PC-3 (cell line): ENCODE measurements at regions not wholly inside any gene's neighbourhood (a gene's known extent, or its start where the extent isn't known, plus 50 kb on each side); places are given as distances from the start of the nearest gene placed in this dataset.

Experiments used
- ATAC-seq: fragments of 200-7000 bp; cut with Tn5 transposase; 2 replicates; pipeline ENCODE4 v1.9.1; 2020; ENCODE audit warnings: mild to moderate bottlenecking, moderate library complexity
- BruUV-seq: library from RNA; stranded (reverse); fragments of 400-500 nt; replicated peaks from 2 replicates; lab custom pipeline; 2021; lab: Mats Ljungman, UMichigan
- CTCF ChIA-PET: fragments of 300-600 bp; sonication (Branson Sonifier 250); formaldehyde crosslinking; loops from one replicate; lab custom pipeline; 2022; ENCODE audit warnings: antibody characterized with exemption; lab: Charles Lee
- POLR2A ChIA-PET: fragments of 300-600 bp; sonication (Branson Sonifier 250); formaldehyde crosslinking; loops from one replicate; lab custom pipeline; 2022; ENCODE audit warnings: antibody characterized with exemption; ENCODE audit not compliant: unreplicated experiment; lab: Charles Lee
- DNase-seq: peaks from one replicate; pipeline ENCODE4 v3.0.0-alpha.2; 2015
- H2AFZ ChIP-seq: fragments of 300-600 bp; sonication (generic); 2 replicates; pipeline ENCODE4 v1.6.0; 2016; ENCODE audit warnings: antibody characterized with exemption, low read length
- H3F3A ChIP-seq: fragments of 300-600 bp; sonication (generic); one replicate; pipeline ENCODE4 v1.6.0; 2017; ENCODE audit warnings: antibody characterized with exemption, low read length, control low read depth, mild to moderate bottlenecking; ENCODE audit not compliant: unreplicated experiment
- H3K27ac ChIP-seq: fragments of 300-600 bp; sonication (generic); 2 replicates; pipeline ENCODE4 v1.5.1; 2016; ENCODE audit warnings: mild to moderate bottlenecking, low read length
- H3K27me3 ChIP-seq: fragments of 300-600 bp; sonication (generic); 2 replicates; pipeline ENCODE4 v1.6.1; 2016; ENCODE audit warnings: low read length, mixed read lengths
- H3K36me3 ChIP-seq: fragments of 300-600 bp; sonication (generic); 2 replicates; pipeline ENCODE4 v1.6.1; 2016; ENCODE audit warnings: low read depth, mixed run types, low read length, mixed read lengths
- H3K4me1 ChIP-seq: fragments of 300-600 bp; sonication (generic); 2 replicates; pipeline ENCODE4 v1.5.1; 2016; ENCODE audit warnings: low read length; ENCODE audit not compliant: insufficient read depth
- H3K4me2 ChIP-seq: fragments of 300-600 bp; sonication (generic); 2 replicates; pipeline ENCODE4 v1.6.0; 2016; ENCODE audit warnings: low read length
- H3K4me3 ChIP-seq: fragments of 300-600 bp; sonication (generic); 2 replicates; pipeline ENCODE4 v1.5.1; 2016; ENCODE audit warnings: mild to moderate bottlenecking, low read length, mixed read lengths
- H3K79me2 ChIP-seq: fragments of 300-600 bp; sonication (generic); 2 replicates; pipeline ENCODE4 v1.6.1; 2017; ENCODE audit warnings: low read length, mixed read lengths
- H3K9ac ChIP-seq: fragments of 300-600 bp; sonication (generic); 2 replicates; pipeline ENCODE4 v1.6.0; 2016; ENCODE audit warnings: mild to moderate bottlenecking, low read length
- H3K9me2 ChIP-seq: fragments of 300-600 bp; sonication (generic); replicated peaks from 2 replicates; pipeline ENCODE4 v1.6.1; 2016; ENCODE audit warnings: mixed run types, low read length, mixed read lengths
- H3K9me3 ChIP-seq: fragments of 300-600 bp; sonication (generic); 2 replicates; pipeline ENCODE4 v1.6.1; 2016; ENCODE audit warnings: low read length, mixed read lengths
- H4K20me1 ChIP-seq: fragments of 300-600 bp; sonication (generic); 2 replicates; pipeline ENCODE4 v1.6.1; 2016; ENCODE audit warnings: low read length, mixed read lengths
- EZH2 ChIP-seq: fragments of 300-600 bp; sonication (generic); IDR thresholded peaks from one replicate; pipeline ENCODE4 v1.6.1; 2017; ENCODE audit warnings: antibody characterized with exemption, mild to moderate bottlenecking, low read length; ENCODE audit not compliant: unreplicated experiment
- EZH2phosphoT487 ChIP-seq: fragments of 300-600 bp; sonication (generic); IDR thresholded peaks from 2 replicates; pipeline ENCODE4 v1.6.1; 2018; ENCODE audit warnings: mild to moderate bottlenecking, antibody characterized with exemption, low read length, borderline replicate concordance
- intact Hi-C: fragments of 100-400 bp; cut with micrococcal nuclease; formaldehyde crosslinking; loops from 2 replicates; pipeline ENCODE4 v1.9.0; 2023
- TF ChIP-seq, protein P1 (sequence below): fragments of 300-600 bp; sonication (generic); conservative IDR thresholded peaks from 2 replicates; pipeline ENCODE4 v1.5.1; 2017; ENCODE audit warnings: antibody characterized with exemption, low read depth, mild to moderate bottlenecking, low read length

- CTCF ChIA-PET, result no interaction called here
Measured at GRCh38 chr18:4589056-4589800, 134.1 kb upstream of the DLGAP1 start.

GRCh38 chr18:4587204-4587603 lies 132.1 kb upstream of the DLGAP1 start:
- BruUV-seq, result no TSS peak
- Histone ChIP-seq H3K4me2 (no peak overlapping the region), H3K4me1 (no peaks in the 10 kb centered on the region), H3F3A (no peaks in the 10 kb centered on the region), H3K4me3 (no peak overlapping the region), H3K9me3 (peaks cover 27% of the 10 kb centered on the region), H3K27ac (no peak overlapping the region), H3K9ac (no peak overlapping the region), H2AFZ (no peak overlapping the region), H3K36me3 (no peaks in the 10 kb centered on the region), H3K9me2 (no peaks in the 10 kb centered on the region), H3K27me3 (no peaks in the 10 kb centered on the region), H4K20me1 (no peaks in the 10 kb centered on the region), H3K79me2 (no peaks in the 10 kb centered on the region)
- no peak for TF ChIP-seq EZH2phosphoT487
- no peak for TF ChIP-seq EZH2
- TF ChIP-seq, protein P1, sequence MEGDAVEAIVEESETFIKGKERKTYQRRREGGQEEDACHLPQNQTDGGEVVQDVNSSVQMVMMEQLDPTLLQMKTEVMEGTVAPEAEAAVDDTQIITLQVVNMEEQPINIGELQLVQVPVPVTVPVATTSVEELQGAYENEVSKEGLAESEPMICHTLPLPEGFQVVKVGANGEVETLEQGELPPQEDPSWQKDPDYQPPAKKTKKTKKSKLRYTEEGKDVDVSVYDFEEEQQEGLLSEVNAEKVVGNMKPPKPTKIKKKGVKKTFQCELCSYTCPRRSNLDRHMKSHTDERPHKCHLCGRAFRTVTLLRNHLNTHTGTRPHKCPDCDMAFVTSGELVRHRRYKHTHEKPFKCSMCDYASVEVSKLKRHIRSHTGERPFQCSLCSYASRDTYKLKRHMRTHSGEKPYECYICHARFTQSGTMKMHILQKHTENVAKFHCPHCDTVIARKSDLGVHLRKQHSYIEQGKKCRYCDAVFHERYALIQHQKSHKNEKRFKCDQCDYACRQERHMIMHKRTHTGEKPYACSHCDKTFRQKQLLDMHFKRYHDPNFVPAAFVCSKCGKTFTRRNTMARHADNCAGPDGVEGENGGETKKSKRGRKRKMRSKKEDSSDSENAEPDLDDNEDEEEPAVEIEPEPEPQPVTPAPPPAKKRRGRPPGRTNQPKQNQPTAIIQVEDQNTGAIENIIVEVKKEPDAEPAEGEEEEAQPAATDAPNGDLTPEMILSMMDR, result no peak
- DNase-seq (no peak), ATAC-seq (no peak)
- POLR2A ChIA-PET, result no interaction called here
- CTCF ChIA-PET, result no interaction called here
- intact Hi-C loops, result no loop called here

More at GRCh38 chr18:4589056-4589800, 134.1 kb upstream of the DLGAP1 start:
- Histone ChIP-seq H3K4me1 (no peaks in the 10 kb centered on the region), H3K36me3 (no peaks in the 10 kb centered on the region), H3K27ac (no peak overlapping the region), H4K20me1 (no peaks in the 10 kb centered on the region), H3K9me2 (no peaks in the 10 kb centered on the region), H3K4me2 (no peak overlapping the region), H3K4me3 (no peak overlapping the region), H3F3A (no peaks in the 10 kb centered on the region), H3K27me3 (no peaks in the 10 kb centered on the region), H3K9ac (no peak overlapping the region), H3K79me2 (no peaks in the 10 kb centered on the region), H2AFZ (no peak overlapping the region), H3K9me3 (peaks cover 21% of the 10 kb centered on the region)
- ATAC-seq, result no peak
- POLR2A ChIA-PET, result no interaction called here
- TF ChIP-seq, protein P1, result no peak
- TF ChIP-seq EZH2phosphoT487, result no peak
- no TSS peak for BruUV-seq
- DNase-seq, result no peak
- intact Hi-C loops, result no loop called here

- H3K79me2 ChIP-seq, result no peaks in the 10 kb centered on the region
- ChIA-PET CTCF (no interaction called here), POLR2A (no interaction called here)
- H3K36me3 ChIP-seq, result no peaks in the 10 kb centered on the region
- no peak overlapping the region for H3K4me2 ChIP-seq
- H3K9me2 ChIP-seq, result no peaks in the 10 kb centered on the region
- no peaks in the 10 kb centered on the region for H3K27me3 ChIP-seq
- no peak overlapping the region for H2AFZ ChIP-seq
- DNase-seq, result no peak
- H3K4me3 ChIP-seq, result no peak overlapping the region
- no peak overlapping the region for H3K27ac ChIP-seq
- no peaks in the 10 kb centered on the region for H3K4me1 ChIP-seq
- no TSS peak for BruUV-seq
- H3F3A ChIP-seq, result no peaks in the 10 kb centered on the region
- H4K20me1 ChIP-seq, result no peaks in the 10 kb centered on the region
- intact Hi-C loops, result no loop called here
- no peak for ATAC-seq
- H3K9me3 ChIP-seq, result peaks cover 31% of the 10 kb centered on the region
- no peak overlapping the region for H3K9ac ChIP-seq
- no peak for TF ChIP-seq EZH2phosphoT487
- no peak for TF ChIP-seq EZH2
- TF ChIP-seq, protein P1, result no peak
Measured at GRCh38 chr18:4586731-4587130, 131.6 kb upstream of the DLGAP1 start.
